ENCODE measurements at regions not wholly inside any gene's neighbourhood (a gene's known extent, or its start where the extent isn't known, plus 50 kb on each side); places are given as distances from the start of the nearest gene placed in this dataset.

GRCh38 chr2:138103156-138103555 is 138.9 kb downstream of the HNMT start:
- TF ChIP-seq GATA2 (IDR thresholded peaks at IDR 0.05; ENCODE audit: low read depth, low read length) (no peak), GATA3 (IDR thresholded peaks at IDR 0.05; ENCODE audit: low read depth, low read length) (no peak)
